Thyroid gland (tissue), 4 donors: ENCODE measurements at regions not wholly inside any gene's neighbourhood (a gene's known extent, or its start where the extent isn't known, plus 50 kb on each side); places are given as distances from the start of the nearest gene placed in this dataset.

Source experiments
- DNase-seq, 2 donors: peaks; one replicate each; pipeline ENCODE4 v3.0.0-alpha.2; 2019
- H3K27ac ChIP-seq, 3 donors: fragments of 200-600 bp; sonication (generic); 1 replicate in 2 of 3; 2 replicates in 1 of 3; pipeline ENCODE4 v1.5.1; 2016 to 2019; ENCODE audit warnings: mild to moderate bottlenecking in 1 of 3, moderate library complexity in 1 of 3
- H3K27me3 ChIP-seq: fragments of 200-600 bp; sonication (generic); one replicate; pipeline ENCODE4 v1.5.1; 2019
- H3K36me3 ChIP-seq, 2 donors: fragments of 200-600 bp; sonication (generic); one replicate each; pipeline ENCODE4 v1.5.1; 2016 to 2019
- H3K4me1 ChIP-seq, 2 donors: fragments of 200-600 bp; sonication (generic); one replicate each; pipeline ENCODE4 v1.5.1; 2017 to 2019
- H3K4me3 ChIP-seq, 3 donors: fragments of 200-600 bp; sonication (generic); replicated peaks in 1 of 3; 1 replicate in 2 of 3; 2 replicates in 1 of 3; pipeline ENCODE4 v1.5.1; 2016; ENCODE audit warnings: mild to moderate bottlenecking in 1 of 3
- H3K9me3 ChIP-seq: fragments of 200-600 bp; sonication (generic); one replicate; pipeline ENCODE4 v1.5.1; 2017
- CTCF ChIP-seq, 6 experiments: fragments of 200-600 bp in 3 of 6; fragments of 450-650 bp in 3 of 6; sonication (generic) in 3 of 6; IDR thresholded peaks; one replicate each; pipeline ENCODE4 v1.5.1; 2016 to 2019; ENCODE audit warnings: antibody characterized with exemption in 6 of 6, mild to moderate bottlenecking in 2 of 6, inconsistent platforms in 1 of 6, moderate library complexity in 1 of 6
- POLR2A ChIP-seq, 2 donors: fragments of 450-650 bp; IDR thresholded peaks; one replicate each; pipeline ENCODE4 v1.6.1; 2017; ENCODE audit warnings: antibody characterized with exemption in 2 of 2, mild to moderate bottlenecking in 2 of 2, moderate library complexity in 1 of 2
- WGBS, 2 donors: methylation state at CpG; one replicate each; pipeline ENCODE4 v1.1.5; 2017; 5-methylcytosine and 5-hydroxymethylcytosine counted together
- intact Hi-C: fragments of 100-400 bp; cut with DNase I; formaldehyde crosslinking; loops from one replicate; pipeline ENCODE4 v1.15.1; 2023

- Histone ChIP-seq H3K27ac (no peak overlapping the region), H3K27me3 (no peaks in the 10 kb centered on the region), H3K36me3 (no peaks in the 10 kb centered on the region), H3K9me3 (no peaks in the 10 kb centered on the region), H3K4me3 (no peak overlapping the region), H3K4me1 (no peaks in the 10 kb centered on the region)
- WGBS, 2 donors, result 87 to 94% methylated on average over 4 of the region's 4 CpGs
- no peak for TF ChIP-seq POLR2A (IDR thresholded peaks at IDR 0.05)
- TF ChIP-seq CTCF (IDR thresholded peaks at IDR 0.05), result no peak
- DNase-seq, result no peak
- intact Hi-C loops, result no loop called here
Measured at GRCh38 chr5:29701600-29701999, 1491.9 kb upstream of the CDH6 start.

DNA sequence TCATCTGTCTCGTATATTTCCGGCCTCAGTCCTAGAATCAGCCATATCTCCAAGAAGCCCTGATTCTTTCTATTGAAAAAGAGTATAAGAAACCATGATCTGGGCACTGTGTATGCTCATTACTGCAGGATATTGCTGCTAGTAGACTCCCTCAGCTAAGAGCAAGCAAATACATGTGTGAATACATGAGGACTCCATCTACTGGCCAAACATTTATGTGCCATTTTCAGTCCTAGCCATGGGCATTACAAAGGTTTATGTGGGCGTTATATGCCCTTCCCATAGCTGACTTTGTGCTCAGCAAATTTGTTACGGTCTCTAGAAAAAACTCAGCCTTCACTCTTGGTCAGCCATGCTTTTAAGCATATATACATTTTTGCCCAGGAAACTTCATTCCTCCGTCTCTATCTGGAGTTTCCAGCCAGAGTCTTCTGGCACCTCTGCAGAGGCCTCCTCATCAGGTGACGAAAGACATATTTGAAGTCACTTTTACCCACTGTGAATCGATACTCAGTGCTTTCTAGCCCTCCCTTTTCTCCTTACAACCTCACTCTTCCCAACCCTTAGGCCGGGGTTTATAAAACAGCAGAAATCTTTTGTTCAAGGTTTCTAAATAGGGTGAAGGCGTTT is 1495.6 kb upstream of the CDH6 start:
- intact Hi-C loops, result no loop called here
- H3K4me1 ChIP-seq, result no peaks in the 10 kb centered on the region

DNA sequence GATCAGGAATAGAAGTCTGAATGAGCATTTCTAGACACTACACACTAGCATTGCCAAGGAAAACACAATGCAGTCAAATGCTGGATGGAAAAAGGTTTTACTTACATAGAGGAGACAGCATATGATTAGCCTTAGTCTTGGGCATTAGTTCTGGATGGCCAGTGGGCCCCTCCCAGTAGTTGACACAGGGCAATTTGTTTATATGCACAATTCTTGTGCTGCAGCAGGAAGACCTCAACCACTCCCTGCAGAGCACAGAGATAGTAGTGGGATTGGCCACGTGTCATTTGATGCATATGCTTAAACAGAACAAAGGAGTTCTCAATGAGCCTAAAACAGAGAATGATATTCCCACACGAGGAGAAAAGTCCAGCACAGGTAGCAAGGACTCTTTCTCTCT is 1496.2 kb upstream of the CDH6 start:
- DNase-seq, result no peak
- no peaks in the 10 kb centered on the region for H3K36me3 ChIP-seq
- TF ChIP-seq CTCF (IDR thresholded peaks at IDR 0.05) (no peak), POLR2A (IDR thresholded peaks at IDR 0.05) (no peak)
- H3K4me1 ChIP-seq, result no peaks in the 10 kb centered on the region
- no peak overlapping the region for H3K27ac ChIP-seq
- no peaks in the 10 kb centered on the region for H3K27me3 ChIP-seq
- no peak overlapping the region for H3K4me3 ChIP-seq
- H3K9me3 ChIP-seq, result no peaks in the 10 kb centered on the region
- intact Hi-C loops, result no loop called here
- 58 to 66% methylated on average over 2 of the region's 2 CpGs for WGBS, 2 donors

More for the DNA sequence above, 1495.6 kb upstream of the CDH6 start:
- H3K9me3 ChIP-seq, result no peaks in the 10 kb centered on the region
- H3K4me3 ChIP-seq, result no peak overlapping the region
- no peaks in the 10 kb centered on the region for H3K36me3 ChIP-seq
- TF ChIP-seq CTCF (IDR thresholded peaks at IDR 0.05), result no peak
- no peak for TF ChIP-seq POLR2A (IDR thresholded peaks at IDR 0.05)
- H3K27ac ChIP-seq, result no peak overlapping the region
- DNase-seq, result no peak
- H3K27me3 ChIP-seq, result no peaks in the 10 kb centered on the region
- WGBS, 2 donors, result 57 to 74% methylated on average over 9 of the region's 9 CpGs

DNA sequence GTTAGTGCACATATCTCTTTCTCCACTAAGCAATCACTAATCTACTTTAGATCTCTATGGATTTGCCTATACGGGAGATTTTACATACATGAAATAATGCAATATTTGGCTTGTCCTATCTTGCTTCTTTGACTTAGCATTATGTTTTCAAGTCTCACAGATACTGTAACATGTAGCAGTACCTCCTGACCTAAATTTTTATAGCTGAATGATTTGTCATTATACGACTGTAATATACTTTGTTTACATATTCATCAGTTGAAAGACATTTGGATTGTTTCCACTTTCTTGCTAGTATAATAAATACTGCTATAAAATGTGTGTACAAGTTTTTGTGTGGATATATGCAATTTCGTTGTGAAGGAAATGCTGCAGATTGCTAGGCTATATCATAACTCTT is 1520.8 kb upstream of the CDH6 start:
- 46 to 61% methylated on average over 3 of the region's 3 CpGs for WGBS, 2 donors

More for the DNA sequence above, 1520.8 kb upstream of the CDH6 start:
- no peak for DNase-seq
- Histone ChIP-seq H3K27ac (no peak overlapping the region), H3K9me3 (no peaks in the 10 kb centered on the region), H3K27me3 (no peaks in the 10 kb centered on the region), H3K4me1 (no peaks in the 10 kb centered on the region), H3K4me3 (no peak overlapping the region), H3K36me3 (no peaks in the 10 kb centered on the region)
- intact Hi-C loops, result no loop called here
- no peak for TF ChIP-seq POLR2A (IDR thresholded peaks at IDR 0.05)
- TF ChIP-seq CTCF (IDR thresholded peaks at IDR 0.05), result no peak
